ENCODE measurements at regions not wholly inside any gene's neighbourhood (a gene's known extent, or its start where the extent isn't known, plus 50 kb on each side); places are given as distances from the start of the nearest gene placed in this dataset.

GRCh38 chr13:85441364-85441763 is 357.9 kb downstream of the SLITRK6 start:
- no peak for TF ChIP-seq SMAD4 (CRISPR knock-in tag; IDR thresholded peaks at IDR 0.05)
- no peak for TF ChIP-seq KAT7 (CRISPR knock-in tag; IDR thresholded peaks at IDR 0.05; ENCODE audit: borderline replicate concordance)
- no peak for TF ChIP-seq NFYB (CRISPR knock-in tag; conservative IDR thresholded peaks at IDR 0.05; ENCODE audit: low read depth)
- TF ChIP-seq FOXP1 (CRISPR knock-in tag; IDR thresholded peaks at IDR 0.05; ENCODE audit: borderline replicate concordance), result no peak
- TF ChIP-seq CTCF (IDR thresholded peaks at IDR 0.05), result no peak
- no peak for TF ChIP-seq USF1 (CRISPR knock-in tag; IDR thresholded peaks at IDR 0.05)
- TF ChIP-seq TP53 (CRISPR knock-in tag; IDR thresholded peaks at IDR 0.05), result no peak
- TF ChIP-seq ZNF671 (CRISPR knock-in tag; IDR thresholded peaks at IDR 0.05), result no peak
- TF ChIP-seq ATF2 (CRISPR knock-in tag; IDR thresholded peaks at IDR 0.05; ENCODE audit: borderline replicate concordance, low read depth), result no peak
- TF ChIP-seq ELF4 (CRISPR knock-in tag; IDR thresholded peaks at IDR 0.05; ENCODE audit: low read depth), result no peak
- no peak for TF ChIP-seq ZBTB43 (CRISPR knock-in tag; IDR thresholded peaks at IDR 0.05)
- no peak for TF ChIP-seq NR2C2 (CRISPR knock-in tag; IDR thresholded peaks at IDR 0.05)
